HG03558 (cell line): ENCODE measurements at regions not wholly inside any gene's neighbourhood (a gene's known extent, or its start where the extent isn't known, plus 50 kb on each side); places are given as distances from the start of the nearest gene placed in this dataset.

Experiments
- ATAC-seq: cut with Tn5 transposase; IDR thresholded peaks from one replicate; pipeline ENCODE4 v1.9.1; 2021; ENCODE audit warnings: moderate number of reproducible peaks; ENCODE audit not compliant: unreplicated experiment; ENCODE audit errors: extremely low read depth

DNA sequence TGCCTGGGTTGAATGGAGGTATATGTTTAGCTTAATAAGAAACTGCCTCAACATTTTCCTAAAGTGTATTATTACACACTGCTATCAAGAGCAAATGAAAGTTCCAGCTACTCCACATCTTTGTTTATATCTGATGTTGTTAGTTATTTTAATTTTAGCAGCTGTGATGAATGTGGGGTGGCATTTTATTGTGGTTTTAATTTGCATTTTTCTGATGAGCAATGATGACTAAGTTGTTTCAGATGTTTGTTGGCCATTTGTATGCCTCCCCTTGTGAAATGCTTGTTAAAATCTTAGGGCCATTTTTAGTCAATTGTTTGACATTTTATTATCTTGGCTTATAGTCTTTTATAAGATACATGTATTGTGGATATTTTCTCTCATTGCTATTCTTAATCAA is 260.4 kb upstream of the SLCO3A1 start:
- ATAC-seq = no peak

DNA sequence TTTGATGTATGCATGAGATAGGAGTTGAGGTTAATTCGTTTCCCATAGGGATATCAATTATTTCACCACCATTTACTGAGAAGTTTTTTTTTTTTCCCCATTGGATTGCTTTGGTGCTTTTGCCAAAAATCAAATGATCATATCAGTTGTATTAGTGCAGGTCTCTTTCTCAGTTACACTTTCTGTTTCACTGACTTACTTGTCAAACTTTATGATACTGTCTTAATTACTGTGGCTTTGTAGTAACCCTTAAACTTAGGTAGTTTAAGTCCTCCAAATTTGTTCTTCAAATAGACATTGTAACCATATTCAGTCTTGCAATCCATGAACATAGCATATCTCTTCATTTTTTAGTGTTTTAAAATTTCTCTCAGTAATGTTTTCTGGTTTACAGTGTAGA is 259.9 kb upstream of the SLCO3A1 start:
- no peak for ATAC-seq

DNA sequence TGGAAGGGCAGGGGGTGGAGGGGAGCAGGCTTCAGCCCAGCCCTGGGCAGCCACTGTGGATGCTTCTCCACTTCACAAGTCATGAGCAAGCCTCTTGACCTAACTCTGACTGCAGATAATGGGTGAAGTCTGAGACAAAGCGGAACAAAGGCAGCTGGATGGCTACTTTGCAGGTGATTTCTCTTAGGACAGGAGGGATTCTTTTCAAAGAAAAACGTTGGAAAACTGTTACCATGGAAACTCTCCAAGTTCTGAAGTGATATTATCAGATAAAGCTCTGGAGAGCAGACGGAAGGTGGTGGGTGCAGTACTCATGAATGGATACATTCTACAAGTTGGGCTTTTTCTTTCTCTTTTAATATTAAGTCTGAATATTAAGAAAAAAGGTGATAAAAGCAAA is 254.2 kb upstream of the SLCO3A1 start:
- no peak for ATAC-seq

DNA sequence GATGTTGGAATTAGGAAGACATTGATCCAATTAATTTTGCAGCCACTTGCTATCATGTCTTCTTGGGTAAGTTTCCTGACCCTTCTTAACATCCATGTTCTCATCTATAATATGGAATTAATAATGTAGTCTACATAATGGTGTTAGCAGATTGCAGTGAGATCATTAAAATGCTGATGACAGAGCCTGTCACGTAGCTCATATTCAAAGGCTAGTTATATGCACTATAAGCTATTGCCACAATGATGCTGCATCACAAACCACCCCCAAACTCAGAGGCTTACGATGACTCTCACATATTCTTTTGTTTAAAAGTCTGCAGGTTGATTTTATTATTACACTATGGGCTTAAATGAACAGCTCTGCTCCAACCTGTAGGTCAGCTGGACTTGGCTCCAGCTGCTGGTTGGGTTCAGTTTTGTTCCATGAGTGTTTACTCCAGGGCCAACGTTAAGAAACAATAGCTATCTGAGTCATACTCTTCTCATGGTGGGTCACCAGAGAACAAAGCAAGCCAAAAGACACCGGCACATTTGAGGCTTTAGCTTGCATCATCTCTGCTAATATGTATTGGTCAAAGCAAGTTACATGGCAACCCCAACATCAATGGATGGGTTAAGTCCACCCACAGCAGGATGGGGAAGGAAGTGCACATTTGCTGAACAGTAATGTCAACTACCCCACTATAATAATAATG is 250.0 kb upstream of the SLCO3A1 start:
- no peak for ATAC-seq

DNA sequence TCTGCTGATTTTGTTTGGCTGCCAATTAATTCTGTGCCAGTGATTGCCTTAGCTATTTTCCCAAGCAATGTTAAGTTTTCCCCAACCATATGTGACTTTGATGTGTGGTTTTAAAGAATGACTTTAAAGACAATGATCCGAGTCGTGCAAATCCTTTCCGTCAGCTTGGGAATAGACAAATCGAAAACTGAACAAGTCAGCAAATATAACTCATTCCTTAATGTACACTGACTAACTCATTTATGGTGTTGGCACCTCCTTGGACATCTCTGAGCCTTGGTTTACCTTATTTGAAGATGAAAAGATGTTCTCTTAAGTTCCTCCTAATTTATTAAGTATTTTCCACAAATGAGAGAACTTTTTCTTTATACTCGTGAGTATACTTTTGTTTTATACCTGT is 249.4 kb upstream of the SLCO3A1 start:
- no peak for ATAC-seq

DNA sequence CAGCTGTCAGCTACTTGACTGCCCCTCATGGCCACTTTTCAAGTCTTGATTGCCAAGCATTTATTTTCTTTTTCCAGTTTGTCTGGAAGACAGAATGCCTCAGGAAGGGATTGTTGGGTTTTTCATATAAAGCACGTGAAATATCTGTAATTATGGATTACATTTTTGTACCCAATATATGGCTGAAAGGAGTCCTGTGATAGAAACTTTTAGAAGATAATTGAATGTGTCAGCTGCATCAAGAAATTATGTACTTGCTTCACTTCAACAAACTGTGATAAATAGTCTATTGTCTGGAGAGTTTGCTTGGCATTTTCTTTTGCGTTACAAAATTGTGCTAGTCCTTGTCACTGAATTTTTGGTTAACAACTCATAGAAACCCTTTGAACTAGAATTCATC is 247.9 kb upstream of the SLCO3A1 start:
- no peak for ATAC-seq

DNA sequence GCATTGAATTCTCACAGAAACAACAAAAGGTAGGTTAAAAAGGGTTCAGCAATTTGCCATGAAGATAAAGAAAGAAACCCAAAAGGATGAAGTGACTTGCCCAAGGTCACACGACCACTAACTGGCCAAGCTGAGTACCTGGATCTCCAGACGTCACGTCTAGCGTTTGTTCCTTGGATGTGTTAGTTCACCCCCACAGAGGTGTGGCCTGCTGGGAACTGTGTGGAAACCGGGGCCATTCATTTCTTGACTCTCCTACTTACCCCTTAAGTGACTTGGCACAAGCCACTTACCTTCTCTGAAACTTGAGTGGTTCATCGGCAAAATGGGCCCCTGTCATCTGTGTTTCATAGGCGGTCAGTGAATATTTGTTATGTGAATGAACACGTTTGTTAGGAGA is 244.3 kb upstream of the SLCO3A1 start:
- no peak for ATAC-seq

DNA sequence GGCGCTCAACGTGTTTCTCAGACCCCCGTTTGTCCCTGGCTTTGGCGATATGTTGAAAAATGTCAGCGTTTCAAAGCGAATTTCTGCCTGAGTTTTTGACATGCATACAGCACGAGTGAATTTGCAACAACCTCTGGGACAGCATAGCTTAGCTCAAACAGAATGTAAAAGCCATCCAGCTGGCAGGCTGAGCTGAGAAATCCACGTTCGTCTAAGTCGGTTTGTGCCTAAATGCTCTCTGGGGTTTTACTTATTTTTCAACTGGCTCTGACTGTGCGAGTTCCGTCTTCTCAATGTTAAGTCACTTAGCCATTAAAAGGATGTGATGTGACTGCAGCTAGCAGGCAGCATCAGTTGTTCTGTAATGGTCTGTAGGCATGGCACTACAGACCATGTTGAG is 243.5 kb upstream of the SLCO3A1 start:
- no peak for ATAC-seq

DNA sequence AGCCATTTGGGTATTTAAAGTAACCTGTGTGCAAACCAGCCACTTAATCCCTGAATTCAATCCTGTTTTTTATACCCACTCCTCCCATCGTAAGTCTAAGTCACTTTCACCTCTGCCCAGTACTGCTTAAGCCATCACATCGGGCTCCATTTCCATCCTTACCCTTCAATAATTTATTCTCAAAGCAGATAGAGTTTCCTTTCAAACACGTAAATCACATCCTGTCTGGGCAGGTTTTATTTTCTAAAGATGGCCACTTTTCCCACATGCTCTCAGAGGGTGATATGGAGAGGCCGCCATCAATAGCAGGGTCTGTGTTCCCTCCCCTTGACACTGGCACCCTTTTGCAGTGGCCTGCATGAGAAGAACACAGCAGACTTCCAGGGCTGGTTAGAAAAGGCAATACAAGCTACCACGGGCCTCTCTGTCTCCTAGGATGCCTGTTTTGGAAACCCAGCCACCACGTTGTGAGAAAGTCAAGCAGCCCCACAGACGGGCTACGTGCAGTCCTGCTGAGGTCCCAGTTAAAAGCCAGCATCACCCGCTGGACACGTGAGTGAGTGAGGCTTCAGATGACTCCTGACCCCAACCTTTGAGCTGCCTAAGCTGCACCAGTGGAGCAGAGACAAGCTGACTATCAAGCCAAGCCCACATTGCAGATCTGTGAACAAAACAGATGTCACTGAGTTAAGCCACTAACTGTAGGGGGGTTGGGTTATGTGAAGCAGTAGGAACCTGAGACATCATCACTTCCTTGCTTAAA is 241.8 kb upstream of the SLCO3A1 start:
- no peak for ATAC-seq

DNA sequence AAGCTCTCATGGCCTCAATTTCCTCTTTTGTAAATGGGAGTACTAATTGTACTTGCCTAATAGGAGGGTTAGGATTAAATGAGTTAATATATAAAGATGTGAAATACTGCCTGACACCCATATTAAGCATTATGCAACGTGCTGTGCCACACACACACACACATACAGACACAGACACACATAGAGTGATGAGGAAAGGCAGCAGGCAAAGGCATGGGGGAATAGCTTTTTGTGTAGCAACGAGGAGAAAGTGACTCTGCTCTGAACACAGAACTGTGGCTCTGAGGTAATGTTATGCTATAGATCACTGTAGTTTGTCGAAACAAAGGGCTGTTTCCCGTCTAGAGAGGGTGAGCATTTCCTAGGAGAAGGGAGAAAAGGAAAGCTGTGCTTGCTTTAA is 233.3 kb upstream of the SLCO3A1 start:
- no peak for ATAC-seq

DNA sequence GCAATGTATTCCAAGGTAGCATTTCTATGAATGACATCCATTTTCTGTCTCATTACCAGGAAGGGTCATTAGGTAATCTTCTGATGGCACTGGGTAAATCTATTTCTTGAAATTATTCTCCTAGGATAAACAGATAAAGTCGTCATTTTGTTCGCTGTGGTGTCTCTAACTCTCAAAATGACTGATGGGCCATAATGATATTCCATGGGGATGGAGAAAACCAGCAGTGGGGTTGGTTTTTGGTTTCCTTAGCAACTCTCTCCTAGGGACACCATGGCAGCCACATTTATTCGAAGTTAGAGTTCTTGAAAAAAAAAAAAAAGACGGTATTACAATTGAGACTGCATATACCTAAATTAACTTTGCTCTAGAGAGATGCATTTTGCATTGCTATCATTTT is 231.3 kb upstream of the SLCO3A1 start:
- no peak for ATAC-seq

DNA sequence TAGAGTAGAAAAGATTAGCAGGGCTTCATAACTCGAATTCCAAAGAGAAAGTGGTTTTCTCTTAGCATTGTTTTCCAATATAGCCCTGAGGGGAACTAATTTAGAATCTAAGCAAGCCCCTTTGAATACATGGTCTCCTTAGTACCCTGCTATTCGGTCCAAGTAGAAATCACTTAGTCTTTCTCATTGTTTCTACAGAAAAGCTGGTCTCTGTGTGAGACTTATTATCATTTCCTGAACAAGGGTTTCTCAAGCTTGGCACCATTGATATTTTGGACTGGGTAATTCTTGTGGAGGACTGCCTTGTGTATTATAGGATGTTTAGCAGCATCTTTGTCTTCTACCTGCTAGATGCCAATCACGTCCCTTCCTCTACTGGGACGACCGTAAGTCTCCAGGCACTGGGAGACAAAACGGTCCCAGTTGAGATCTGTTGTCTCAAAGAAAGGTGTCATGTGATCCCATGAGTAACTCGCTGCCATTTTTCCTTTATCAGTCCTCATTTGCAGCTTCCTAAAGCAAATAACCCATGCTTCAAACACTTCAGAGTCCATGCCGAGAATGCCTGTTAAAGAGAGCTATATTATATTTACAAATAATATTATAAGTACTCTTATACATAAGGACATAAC is 230.7 kb upstream of the SLCO3A1 start:
- no peak for ATAC-seq

DNA sequence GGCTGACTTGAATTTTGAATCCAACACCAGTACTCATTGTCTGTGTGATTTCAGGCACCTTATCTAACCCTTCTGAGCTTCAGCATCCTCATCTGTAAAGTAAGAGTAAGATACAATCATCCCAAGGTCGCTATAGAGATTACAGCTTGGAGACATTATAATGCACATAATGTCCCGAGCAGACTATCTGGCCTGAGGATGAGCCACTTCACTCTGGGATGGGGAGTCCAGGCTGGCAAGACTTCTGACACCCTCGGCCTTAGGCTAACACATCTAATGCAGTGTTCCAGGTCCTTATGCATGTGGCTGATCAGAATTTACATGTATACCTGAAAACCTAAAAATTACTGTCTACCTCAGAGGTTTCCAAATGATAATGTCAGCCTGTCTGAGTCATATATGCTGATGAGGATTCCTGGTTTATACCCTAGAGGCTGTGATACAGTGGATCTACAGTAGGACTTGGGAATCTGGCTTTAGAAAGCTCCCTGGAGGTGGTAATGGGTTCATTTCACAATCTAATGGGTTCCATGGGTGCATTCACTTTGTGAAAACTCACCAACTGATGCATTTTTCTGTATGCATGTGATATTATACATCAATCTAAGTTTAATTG is 229.0 kb upstream of the SLCO3A1 start:
- no peak for ATAC-seq

DNA sequence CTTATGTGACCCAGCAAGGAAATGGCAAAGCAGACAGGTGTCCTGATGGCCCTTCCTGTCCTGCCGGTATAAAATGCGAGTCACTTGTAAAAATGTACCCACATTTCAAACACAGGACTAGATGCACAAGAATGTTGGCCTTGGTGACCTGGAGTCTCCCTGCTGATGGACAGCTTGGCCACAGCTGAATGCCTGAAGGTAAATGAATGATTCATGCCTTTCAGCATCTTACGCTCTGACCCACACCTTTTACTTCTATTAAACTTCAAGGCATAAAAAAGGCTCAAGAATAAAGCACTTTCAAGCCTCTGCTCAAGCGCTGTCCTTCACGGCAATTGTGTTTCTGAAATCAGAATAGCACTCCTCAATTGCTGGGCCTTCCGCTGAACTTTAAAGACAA is 228.0 kb upstream of the SLCO3A1 start:
- ATAC-seq = no peak

DNA sequence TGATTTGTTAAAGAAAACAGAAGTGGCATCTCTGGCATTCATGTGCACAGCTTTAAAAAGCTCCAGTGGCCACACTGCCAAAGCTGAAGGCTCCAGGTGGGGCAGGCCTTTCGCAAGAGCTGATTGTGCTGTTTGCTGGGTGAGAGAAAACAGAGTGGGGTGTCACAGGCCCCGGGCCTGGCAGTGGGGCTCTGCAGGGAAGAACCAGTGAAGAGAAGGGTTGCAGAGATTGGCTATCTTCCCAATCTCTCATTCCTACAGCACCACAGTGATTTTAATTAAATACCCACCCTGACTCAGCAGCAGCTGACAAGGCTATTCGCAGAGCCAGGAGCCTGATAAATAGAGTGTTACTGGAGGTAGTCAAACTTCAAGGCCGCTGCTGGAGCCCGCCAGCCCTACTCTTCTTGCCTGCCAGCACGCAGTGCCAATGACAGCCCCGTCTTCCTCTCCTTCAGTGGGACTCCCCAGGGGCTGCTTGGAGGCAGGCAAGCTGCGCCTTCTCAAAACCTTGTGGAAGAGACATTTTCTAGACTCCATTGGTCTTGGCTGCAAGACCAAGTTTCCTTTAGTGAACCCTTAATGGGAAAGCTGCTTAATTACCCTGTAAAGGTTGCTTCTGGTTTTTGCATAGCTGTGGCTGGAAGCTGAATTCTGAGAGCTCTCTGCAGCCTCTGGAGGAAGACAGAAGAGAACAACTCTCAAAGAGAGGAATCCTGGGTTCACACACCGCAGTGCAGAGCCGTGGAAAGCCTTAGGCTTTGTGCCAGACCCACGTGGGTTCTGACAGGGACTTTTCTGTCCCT is 225.8 kb upstream of the SLCO3A1 start:
- ATAC-seq = no peak

DNA sequence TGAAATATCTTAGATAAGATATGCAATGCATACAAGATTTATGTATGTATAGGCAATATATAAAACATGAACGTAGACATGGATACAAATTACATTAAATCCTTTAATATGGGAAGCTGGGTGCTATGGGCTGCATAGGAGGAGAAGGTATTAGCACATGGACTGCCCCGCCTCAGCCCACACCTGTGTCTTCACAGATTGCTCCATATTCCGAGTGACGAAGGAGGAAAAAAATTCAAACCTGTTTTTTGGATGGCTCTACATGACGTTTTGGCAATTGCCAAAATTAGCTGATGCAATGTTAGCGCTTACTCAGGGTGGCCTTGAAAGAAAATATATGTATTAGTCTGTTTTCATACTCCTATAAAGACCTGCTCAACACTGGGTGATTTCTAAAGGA is 223.4 kb upstream of the SLCO3A1 start:
- ATAC-seq = no peak

DNA sequence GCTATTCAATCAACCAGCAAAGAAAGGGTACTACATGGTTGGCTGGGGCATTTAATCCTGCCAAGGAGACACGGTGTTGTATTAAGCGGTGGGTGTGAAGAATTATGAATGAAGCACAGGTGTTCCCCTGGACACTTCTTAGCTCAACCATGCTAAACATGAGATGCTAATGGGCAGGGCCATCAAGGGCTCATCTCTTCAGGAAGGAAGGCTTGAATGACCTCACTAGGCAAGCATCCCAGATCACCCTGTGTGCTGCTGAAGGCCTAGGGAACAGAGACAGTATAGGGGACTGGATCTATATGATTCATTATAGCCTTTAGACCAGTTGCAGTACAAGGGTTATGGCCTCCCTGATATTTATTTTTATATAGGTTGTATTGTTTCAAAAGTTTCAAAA is 221.3 kb upstream of the SLCO3A1 start:
- no peak for ATAC-seq

DNA sequence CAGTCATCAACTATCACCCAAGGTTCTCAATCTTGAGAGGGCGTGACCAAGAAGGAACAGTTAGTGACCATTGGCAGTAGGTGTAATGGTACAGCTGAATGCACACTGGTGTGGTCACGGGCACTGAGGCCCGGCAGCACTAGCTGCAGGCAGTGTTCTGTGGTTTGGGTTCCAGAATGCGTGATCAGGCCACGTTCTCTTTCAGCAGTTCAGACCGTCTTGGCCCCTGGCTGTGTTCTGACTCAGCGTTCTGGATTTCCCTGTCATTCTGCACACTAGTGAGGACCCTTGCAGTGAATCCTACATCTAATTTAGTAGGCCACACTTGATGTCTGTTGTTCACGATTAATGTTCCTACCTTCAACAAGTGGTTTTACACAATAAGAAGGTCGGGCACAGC is 220.5 kb upstream of the SLCO3A1 start:
- no peak for ATAC-seq

DNA sequence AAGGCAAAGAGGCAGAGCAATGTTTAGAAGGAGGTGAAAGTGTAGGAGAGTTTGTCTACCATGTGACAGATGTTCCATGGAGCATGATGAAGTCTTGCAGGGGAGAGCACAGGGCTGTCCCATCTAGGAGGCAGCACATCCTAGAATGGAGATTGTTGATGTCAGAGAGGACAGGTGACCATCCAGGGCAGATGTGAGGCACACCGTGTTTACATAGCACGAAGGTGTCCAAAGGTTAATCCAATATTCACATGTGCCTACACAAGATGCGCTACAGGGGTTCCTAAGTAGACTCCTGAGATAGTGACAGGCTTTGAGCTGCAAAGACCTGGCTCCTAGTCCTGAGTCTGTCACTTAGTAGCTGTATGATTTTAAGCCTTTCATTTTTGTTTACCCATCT is 219.3 kb upstream of the SLCO3A1 start:
- no peak for ATAC-seq

DNA sequence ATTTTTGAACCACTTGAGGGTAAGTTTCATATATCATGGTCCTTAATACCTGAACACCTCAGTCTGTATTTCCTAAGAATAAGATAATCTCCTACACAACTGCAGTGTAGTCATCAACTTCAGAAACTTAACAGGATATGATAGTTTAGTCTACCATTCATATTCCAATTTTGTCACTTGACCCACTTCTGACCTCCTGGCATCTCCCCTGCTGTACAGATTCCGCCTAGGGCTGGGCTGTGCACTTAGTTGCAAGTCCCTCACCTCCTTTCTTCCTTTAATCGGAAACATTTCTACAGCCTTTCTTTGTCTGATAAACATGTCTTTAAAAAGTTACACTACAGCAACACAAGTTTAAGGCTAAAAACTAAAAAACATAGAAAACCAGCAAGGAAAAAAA is 218.4 kb upstream of the SLCO3A1 start:
- ATAC-seq = no peak
